Transverse colon (tissue), 4 donors: ENCODE measurements at regions not wholly inside any gene's neighbourhood (a gene's known extent, or its start where the extent isn't known, plus 50 kb on each side); places are given as distances from the start of the nearest gene placed in this dataset.

Source experiments
- CTCF ChIP-seq, 5 experiments: fragments of 200-600 bp in 3 of 5; fragments of 450-650 bp in 2 of 5; sonication (generic) in 3 of 5; IDR thresholded peaks; 1 replicate in 2 of 5; 2 replicates in 3 of 5; pipeline ENCODE4 v1.5.1; 2016 to 2017; ENCODE audit warnings: antibody characterized with exemption in 5 of 5, inconsistent platforms in 3 of 5, mild to moderate bottlenecking in 2 of 5, moderate library complexity in 1 of 5
- EP300 ChIP-seq: sonication (generic); formaldehyde crosslinking; IDR thresholded peaks from one replicate; pipeline ENCODE4 v1.6.1; 2017; ENCODE audit warnings: antibody characterized with exemption, low read depth
- POLR2A ChIP-seq: fragments of 450-650 bp; IDR thresholded peaks from one replicate; pipeline ENCODE4 v1.6.1; 2016; ENCODE audit warnings: antibody characterized with exemption, mild to moderate bottlenecking, moderate library complexity
- POLR2AphosphoS5 ChIP-seq, 3 donors: sonication (generic); formaldehyde crosslinking; IDR thresholded peaks; one replicate each; pipeline ENCODE4 v1.6.1; 2016; ENCODE audit warnings: antibody characterized with exemption in 3 of 3

GRCh38 chr5:23730023-23730422 lies 222.6 kb downstream of the PRDM9 start:
- TF ChIP-seq POLR2AphosphoS5 (IDR thresholded peaks at IDR 0.05) (no peak), CTCF (IDR thresholded peaks at IDR 0.05) (no peak), POLR2A (no peak), EP300 (no peak)
